SHP77 treated with DMSO at 0.1 percent for 48 hours (cell line): ENCODE measurements at regions not wholly inside any gene's neighbourhood (a gene's known extent, or its start where the extent isn't known, plus 50 kb on each side); places are given as distances from the start of the nearest gene placed in this dataset.
"Not testable (repeated sequence)": the region's sequence is repeated elsewhere in the genome, so short reads cannot be mapped to it uniquely, and the experiment has no call there.

Source experiments
- DNase-seq: peaks from one replicate; lab custom pipeline; 2025; lab: John Stamatoyannopoulos, UW

- DNase-seq: no peak
Observed at GRCh38 chr14:86363576-86363975, 833.6 kb downstream of the FLRT2 start.

GRCh38 chr14:86363047-86363446 lies 833.1 kb downstream of the FLRT2 start:
- DNase-seq: no peak

GRCh38 chr14:86357876-86358275 lies 827.9 kb downstream of the FLRT2 start:
- peak; percentile 12 for DNase-seq

- no peak for DNase-seq
Observed at GRCh38 chr14:86357119-86357518, 827.2 kb downstream of the FLRT2 start.

- no peak for DNase-seq
Observed at GRCh38 chr14:86346818-86347384, 817.0 kb downstream of the FLRT2 start.

- DNase-seq: no peak
Observed at GRCh38 chr14:86334355-86334754, 804.4 kb downstream of the FLRT2 start.

GRCh38 chr14:86333493-86333892 lies 803.5 kb downstream of the FLRT2 start:
- no peak for DNase-seq

GRCh38 chr14:86331341-86331740 lies 801.4 kb downstream of the FLRT2 start:
- no peak for DNase-seq

GRCh38 chr14:86321151-86321550 lies 791.2 kb downstream of the FLRT2 start:
- DNase-seq: no peak

- DNase-seq: not testable (repeated sequence)
Observed at GRCh38 chr14:86312154-86312665, 782.3 kb downstream of the FLRT2 start.

GRCh38 chr14:86311151-86311550 lies 781.2 kb downstream of the FLRT2 start:
- DNase-seq: no peak

GRCh38 chr14:86310611-86311010 lies 780.7 kb downstream of the FLRT2 start:
- DNase-seq: no peak

GRCh38 chr14:86310148-86310547 lies 780.2 kb downstream of the FLRT2 start:
- DNase-seq: no peak

- DNase-seq: no peak
Observed at GRCh38 chr14:86305058-86305457, 775.1 kb downstream of the FLRT2 start.

- DNase-seq: no peak
Observed at GRCh38 chr14:86299994-86300393, 770.0 kb downstream of the FLRT2 start.

- DNase-seq: peak; percentile 91
Observed at GRCh38 chr14:86296173-86296572, 766.2 kb downstream of the FLRT2 start.

- no peak for DNase-seq
Observed at GRCh38 chr14:86288336-86288735, 758.4 kb downstream of the FLRT2 start.

- no peak for DNase-seq
Observed at GRCh38 chr14:86279405-86279804, 749.5 kb downstream of the FLRT2 start.

GRCh38 chr14:86257973-86258372 lies 728.0 kb downstream of the FLRT2 start:
- DNase-seq: no peak

GRCh38 chr14:86243158-86243557 lies 713.2 kb downstream of the FLRT2 start:
- no peak for DNase-seq

GRCh38 chr14:86237733-86238132 lies 707.8 kb downstream of the FLRT2 start:
- DNase-seq: no peak

GRCh38 chr14:86221755-86222154 lies 691.8 kb downstream of the FLRT2 start:
- peak; percentile 36 for DNase-seq

GRCh38 chr14:86221000-86221399 lies 691.1 kb downstream of the FLRT2 start:
- peak; percentile 24 for DNase-seq

GRCh38 chr14:86217523-86217922 lies 687.6 kb downstream of the FLRT2 start:
- DNase-seq: no peak
